ENCODE measurements at regions not wholly inside any gene's neighbourhood (a gene's known extent, or its start where the extent isn't known, plus 50 kb on each side); places are given as distances from the start of the nearest gene placed in this dataset.

DNA sequence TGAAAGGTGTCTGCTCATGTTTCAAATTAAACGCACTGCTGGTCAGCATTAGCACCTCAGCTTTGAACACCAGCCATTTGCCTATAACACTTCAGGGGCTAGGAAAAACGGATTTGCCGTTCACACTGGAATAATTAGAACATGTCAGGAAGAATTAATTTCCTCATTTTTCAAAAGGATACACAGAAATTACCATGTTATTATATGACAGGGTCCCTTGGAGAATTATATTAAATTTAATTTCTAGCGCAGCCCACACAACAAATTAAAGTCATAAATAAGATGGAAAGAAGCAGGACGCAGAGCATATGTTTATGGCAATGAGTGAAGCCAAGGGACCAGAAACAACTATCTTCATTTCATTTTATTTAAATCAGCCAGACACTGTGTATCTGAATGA is 83.8 kb upstream of the SOX6 start:
- DNase-seq (ENCODE audit: low spot score) (no peak), FAIRE-seq (no peak)

DNA sequence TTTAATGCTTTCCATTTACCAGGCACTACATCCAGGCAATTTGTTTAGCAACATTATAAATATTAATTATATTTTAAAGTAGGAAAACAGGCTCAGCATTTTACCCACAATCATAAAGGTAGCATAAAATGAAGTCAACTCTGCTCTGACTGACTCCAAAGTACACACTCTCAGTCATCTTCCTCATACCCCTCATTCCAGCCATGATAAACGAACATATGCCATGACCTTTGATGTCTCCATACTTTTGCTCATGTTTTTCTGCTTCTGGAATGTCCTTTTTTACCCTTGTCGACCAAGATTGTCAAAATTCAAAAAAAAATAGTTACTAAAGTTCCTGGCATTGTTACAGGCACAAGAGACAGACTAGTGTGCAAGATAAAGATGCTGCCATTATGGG is 77.7 kb upstream of the SOX6 start:
- DNase-seq (ENCODE audit: low spot score) (no peak), FAIRE-seq (no peak)

GRCh38 chr11:16430674-16431073 is 74.3 kb upstream of the SOX6 start:
- DNase-seq (ENCODE audit: low spot score) (no peak), FAIRE-seq (no peak)

DNA sequence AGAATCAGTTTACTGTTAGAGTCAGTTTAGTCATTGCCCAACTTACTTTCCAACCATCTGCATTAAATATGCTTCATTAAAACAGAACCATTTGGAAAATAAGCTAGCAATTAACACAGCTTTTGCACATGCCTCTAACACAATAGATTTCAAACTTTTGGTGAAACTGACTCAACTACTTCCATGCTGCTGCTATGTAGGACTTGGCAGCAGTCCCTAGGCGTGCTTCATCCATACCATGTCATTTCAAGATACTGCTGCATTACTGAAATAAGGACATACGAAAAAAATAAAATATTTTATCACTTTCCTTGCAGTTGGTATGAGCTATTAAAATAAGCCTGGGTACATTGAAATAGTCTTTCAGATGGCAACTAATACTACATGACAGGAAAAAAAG is 65.5 kb upstream of the SOX6 start:
- no peak for FAIRE-seq
- DNase-seq (ENCODE audit: low spot score), result no peak

GRCh38 chr11:16418428-16419097 is 62.2 kb upstream of the SOX6 start:
- DNase-seq (ENCODE audit: low spot score), result no peak
- FAIRE-seq, result no peak

DNA sequence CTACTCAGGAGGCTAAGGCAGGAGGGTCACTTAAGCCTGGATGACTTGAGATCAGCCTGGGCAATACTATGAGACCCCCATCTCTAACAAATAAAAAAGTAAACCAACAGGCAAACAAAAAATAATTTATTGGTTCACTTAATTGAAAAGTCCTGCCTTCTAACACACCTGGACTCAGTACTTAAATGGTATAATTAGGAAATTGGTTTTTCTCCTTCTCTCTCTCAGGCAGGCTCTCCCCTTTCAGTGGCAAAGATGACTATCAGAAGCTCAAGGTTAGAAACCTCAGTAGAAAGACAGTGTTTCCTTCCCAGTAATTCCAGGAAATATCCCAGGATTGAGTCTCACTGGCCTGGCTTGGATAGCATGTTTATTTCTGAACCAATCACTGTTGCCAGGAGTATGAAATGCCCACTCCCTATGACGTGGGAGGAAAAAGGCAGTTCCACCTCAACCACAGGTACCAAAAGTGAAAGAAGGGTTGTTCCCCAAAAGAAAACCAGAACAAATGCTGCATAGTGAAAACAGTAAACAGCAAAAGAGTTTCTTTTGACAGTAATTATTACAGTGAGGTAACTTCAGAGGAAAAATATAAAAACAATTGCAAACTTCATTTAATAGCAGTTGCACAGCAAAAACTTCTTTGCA is 56.3 kb upstream of the SOX6 start:
- DNase-seq (ENCODE audit: low spot score) (no peak), FAIRE-seq (no peak)

DNA sequence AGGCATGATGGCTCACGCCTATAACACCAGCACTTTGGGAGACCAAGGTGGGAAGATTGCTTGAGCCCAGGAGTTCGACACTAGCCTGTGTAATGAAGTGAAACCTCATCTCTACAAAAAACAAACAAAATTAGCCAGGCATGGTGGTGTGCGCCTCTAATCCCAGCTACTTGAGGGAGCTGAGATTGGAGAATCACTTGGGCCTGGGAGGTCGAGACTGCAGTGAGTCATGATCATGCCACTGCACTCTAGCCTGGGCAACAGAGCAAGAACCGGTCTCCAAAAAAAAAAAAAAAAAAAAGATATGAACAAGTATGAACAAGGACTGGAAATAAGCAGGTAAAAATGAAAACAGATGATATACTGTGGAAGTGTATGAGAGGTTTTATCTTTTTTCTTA is 54.1 kb upstream of the SOX6 start:
- DNase-seq (ENCODE audit: low spot score) (no peak), FAIRE-seq (no peak)

DNA sequence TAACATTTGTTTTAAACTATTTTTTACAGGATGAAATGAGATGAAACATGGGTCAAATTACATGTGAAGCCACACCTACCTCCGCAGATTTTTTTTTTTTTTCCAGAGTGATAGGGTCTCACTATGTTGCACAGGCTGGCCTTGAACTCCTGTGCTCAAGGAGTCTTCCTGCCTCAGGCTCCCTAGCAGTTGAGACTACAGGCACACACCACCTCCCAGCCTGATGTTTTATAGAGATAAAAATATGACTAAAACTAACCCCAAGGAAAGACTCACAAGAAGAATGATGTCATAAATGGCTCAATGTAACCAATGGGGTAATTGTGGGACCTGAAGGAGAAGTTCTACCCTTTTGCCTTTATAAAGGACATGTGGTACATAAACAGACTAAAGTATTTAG is 52.3 kb upstream of the SOX6 start:
- no peak for FAIRE-seq
- no peak for DNase-seq (ENCODE audit: low spot score)

- FAIRE-seq (no peak), DNase-seq (ENCODE audit: low spot score) (no peak)
Observed at GRCh38 chr11:16406226-16406625, 49.9 kb upstream of the SOX6 start.

Data from urothelium cell line (cell line).